D721Med (cell line): ENCODE measurements at regions not wholly inside any gene's neighbourhood (a gene's known extent, or its start where the extent isn't known, plus 50 kb on each side); places are given as distances from the start of the nearest gene placed in this dataset.
"Not testable (repeated sequence)": the region's sequence is repeated elsewhere in the genome, so short reads cannot be mapped to it uniquely, and the experiment has no call there.

ENCODE experiments used
- DNase-seq: peaks from one replicate; pipeline ENCODE4 v3.0.0; 2011; ENCODE audit warnings: low spot score; ENCODE audit not compliant: insufficient read length
- FAIRE-seq: peaks from 2 replicates; lab custom pipeline; 2011; peaks lifted over from hg19 to GRCh38; lab: Jason Lieb, UNC
- TF ChIP-seq, protein P1 (sequence below): IDR thresholded peaks from 2 replicates; pipeline ENCODE4 v1.5.1; 2012; ENCODE audit warnings: mild to moderate bottlenecking, control low read depth; ENCODE audit not compliant: insufficient read depth; ENCODE audit errors: missing control alignments

DNA sequence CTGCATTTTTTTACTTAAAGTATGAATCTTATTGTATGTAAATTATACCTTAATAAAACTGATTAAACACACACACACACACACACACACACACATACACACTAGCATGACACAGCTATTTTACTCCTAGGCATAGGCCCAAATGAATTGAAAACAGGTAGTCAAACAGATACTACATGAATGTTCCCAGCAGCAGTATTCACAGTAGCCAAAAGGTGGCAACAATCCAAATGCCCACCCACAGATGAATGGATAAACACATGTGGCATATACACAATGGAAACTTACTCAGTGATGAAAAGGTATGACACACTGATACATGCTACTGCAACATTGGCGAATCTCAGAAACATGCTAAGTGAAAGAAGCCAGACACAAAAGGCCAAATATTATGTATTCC lies 223.5 kb downstream of the CYB561 start:
- FAIRE-seq (no peak), DNase-seq (no peak)
- TF ChIP-seq, protein P1, sequence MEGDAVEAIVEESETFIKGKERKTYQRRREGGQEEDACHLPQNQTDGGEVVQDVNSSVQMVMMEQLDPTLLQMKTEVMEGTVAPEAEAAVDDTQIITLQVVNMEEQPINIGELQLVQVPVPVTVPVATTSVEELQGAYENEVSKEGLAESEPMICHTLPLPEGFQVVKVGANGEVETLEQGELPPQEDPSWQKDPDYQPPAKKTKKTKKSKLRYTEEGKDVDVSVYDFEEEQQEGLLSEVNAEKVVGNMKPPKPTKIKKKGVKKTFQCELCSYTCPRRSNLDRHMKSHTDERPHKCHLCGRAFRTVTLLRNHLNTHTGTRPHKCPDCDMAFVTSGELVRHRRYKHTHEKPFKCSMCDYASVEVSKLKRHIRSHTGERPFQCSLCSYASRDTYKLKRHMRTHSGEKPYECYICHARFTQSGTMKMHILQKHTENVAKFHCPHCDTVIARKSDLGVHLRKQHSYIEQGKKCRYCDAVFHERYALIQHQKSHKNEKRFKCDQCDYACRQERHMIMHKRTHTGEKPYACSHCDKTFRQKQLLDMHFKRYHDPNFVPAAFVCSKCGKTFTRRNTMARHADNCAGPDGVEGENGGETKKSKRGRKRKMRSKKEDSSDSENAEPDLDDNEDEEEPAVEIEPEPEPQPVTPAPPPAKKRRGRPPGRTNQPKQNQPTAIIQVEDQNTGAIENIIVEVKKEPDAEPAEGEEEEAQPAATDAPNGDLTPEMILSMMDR: no peak

DNA sequence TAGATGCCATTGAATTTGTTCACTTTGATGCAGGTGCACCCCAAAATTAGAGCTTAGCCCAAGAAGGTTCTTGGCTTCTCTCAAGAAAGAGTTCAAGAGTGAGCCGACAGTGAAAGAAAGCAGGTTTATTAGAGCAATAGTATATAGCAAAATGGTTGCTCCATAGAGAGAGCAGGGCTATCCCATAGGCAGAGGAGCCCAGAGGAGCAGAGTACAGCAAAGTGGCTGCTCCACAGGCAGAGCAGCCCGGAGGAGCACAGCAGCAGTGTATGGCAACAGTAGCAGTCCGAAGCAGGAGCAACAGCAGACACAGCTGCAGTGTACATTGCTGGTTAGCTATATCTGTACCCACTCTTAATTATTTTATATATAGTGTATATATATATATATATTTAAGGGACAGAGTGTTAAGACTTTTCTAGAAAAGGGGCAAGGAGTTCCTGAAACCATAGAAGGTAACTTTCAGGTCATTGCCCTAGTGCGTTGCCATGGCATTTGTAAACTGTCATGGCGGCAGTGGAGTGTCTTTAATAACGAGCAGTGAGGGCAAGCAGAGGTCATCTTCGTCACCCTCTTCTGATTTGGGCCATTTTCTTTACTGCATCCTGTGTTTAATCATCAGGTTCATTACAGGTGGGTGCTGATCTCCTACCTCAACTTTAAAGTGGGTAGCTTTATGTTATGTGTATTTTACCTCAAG lies 222.7 kb downstream of the CYB561 start:
- FAIRE-seq: no peak
- TF ChIP-seq, protein P1: no peak

GRCh38 chr17:63224644-63225043 lies 221.5 kb downstream of the CYB561 start:
- TF ChIP-seq, protein P1: no peak
- no peak for FAIRE-seq
- no peak for DNase-seq

More for the DNA sequence above, 222.7 kb downstream of the CYB561 start:
- DNase-seq: no peak

DNA sequence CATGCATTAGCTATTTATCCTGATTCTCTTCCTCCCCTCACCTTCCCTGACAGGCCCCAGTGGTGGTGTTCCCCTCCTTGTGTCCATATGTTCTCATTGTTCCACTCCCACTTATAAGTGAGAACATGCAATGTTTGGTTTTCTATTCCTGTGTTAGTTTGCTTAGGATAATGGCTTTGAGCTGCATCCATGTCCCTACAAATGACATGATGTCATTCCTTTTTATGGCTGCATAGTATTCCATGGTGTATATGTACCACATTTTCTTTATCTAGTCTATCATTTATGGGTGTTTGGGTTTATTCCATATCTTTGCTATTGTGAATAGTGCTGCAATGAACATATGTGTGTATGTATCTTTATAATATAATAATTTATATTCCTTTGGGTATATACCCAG lies 219.4 kb downstream of the CYB561 start:
- not testable (repeated sequence) for DNase-seq, FAIRE-seq

DNA sequence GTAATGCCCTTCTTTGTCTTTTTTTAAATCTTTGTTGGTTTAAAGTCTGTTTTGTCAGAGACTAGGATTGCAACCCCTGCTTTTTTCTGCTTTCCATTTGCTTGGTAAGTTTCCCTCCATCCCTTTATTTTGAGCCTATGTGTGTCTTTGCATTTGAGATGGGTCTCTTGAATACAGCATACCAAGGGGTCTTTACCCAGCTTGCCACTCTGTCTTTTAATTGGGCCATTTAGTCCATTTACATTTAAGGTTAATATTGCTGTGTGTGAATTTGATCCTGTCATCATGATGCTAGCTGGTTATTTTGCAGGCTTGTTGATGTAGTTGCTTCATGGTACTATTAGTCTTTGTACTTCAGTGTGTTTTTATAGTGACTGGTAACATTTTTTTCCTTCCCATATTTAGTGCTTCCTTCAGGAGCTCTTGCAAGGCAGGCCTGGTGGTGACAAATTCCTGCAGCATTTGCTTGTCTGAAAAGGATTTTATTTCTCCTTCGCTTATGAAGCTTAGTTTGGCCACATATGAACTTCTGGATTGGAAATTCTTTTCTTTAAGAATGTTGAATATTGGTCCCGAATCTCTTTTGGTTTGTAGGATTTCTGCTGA lies 215.0 kb downstream of the CYB561 start:
- not testable (repeated sequence) for DNase-seq, FAIRE-seq

GRCh38 chr17:63232565-63233310 lies 213.4 kb downstream of the CYB561 start:
- FAIRE-seq: no peak
- TF ChIP-seq, protein P1: peak; percentile 5
- no peak for DNase-seq

DNA sequence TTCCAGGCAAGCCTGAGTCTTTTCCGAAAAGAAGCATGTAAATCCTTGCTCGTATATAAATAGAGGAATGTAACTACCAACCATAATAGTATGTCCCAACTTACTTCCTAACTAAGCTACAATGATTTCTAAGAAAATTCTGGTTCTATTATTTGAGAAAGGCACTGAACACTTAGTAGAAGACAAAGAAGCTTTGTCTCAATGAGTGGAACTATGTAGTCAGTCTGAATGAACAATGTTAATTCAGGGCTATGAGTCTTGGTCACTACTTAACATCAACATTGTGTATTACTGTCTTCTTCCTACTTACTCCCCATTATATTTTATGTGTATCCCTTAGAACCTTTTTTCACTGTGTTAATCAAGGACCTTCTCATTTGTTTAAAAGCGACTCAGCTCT lies 206.0 kb downstream of the CYB561 start:
- DNase-seq (no peak), FAIRE-seq (no peak)
- TF ChIP-seq, protein P1: no peak

DNA sequence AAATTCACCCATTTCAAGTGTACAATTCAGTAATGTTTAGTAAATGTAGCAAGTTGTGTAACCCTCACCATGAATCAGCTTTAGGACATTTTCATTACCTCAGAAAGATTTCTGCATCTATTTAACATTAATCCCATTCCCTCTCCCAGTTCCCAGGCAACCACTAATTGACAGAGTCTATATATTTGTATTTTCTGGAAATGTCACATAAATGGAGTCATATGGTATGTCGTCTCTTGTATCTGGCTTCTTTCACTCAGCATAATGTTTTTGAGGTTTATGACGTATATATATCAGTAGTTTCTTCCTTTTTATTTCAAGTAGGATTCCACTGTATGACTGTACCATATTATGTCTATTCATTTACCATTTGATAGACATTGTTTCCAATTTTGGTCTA lies 199.8 kb downstream of the CYB561 start:
- DNase-seq (no peak), FAIRE-seq (no peak)
- TF ChIP-seq, protein P1: no peak
